T-helper 2 cell treated with Interferon-gamma antibody and Interleukin-4, amounts not matched to agents 5 μg/mL and 100 μg/mL, for 36 hours (primary cell): ENCODE measurements at regions not wholly inside any gene's neighbourhood (a gene's known extent, or its start where the extent isn't known, plus 50 kb on each side); places are given as distances from the start of the nearest gene placed in this dataset.

Experiments
- DNase-seq: peaks from one replicate; pipeline ENCODE4 v3.0.0; 2021; ENCODE audit warnings: low spot score
- H3K27ac Mint-ChIP-seq: one replicate; pipeline ENCODE4 v1.8.0; 2021; ENCODE audit warnings: mild to moderate bottlenecking, mixed read lengths
- H3K27me3 Mint-ChIP-seq: one replicate; pipeline ENCODE4 v1.8.0; 2021; ENCODE audit warnings: low read depth, mixed read lengths
- H3K36me3 Mint-ChIP-seq: one replicate; pipeline ENCODE4 v1.8.0; 2021; ENCODE audit warnings: low read depth, mixed read lengths
- H3K4me1 Mint-ChIP-seq: one replicate; pipeline ENCODE4 v1.8.0; 2021; ENCODE audit warnings: low read depth, mixed read lengths
- H3K4me3 Mint-ChIP-seq: one replicate; pipeline ENCODE4 v1.8.0; 2022; ENCODE audit warnings: mild to moderate bottlenecking, moderate library complexity, mixed read lengths
- H3K9me3 Mint-ChIP-seq: one replicate; pipeline ENCODE4 v1.8.0; 2021; ENCODE audit warnings: mixed read lengths

GRCh38 chr18:56323673-56324072, 314.7 kb downstream of the TXNL1 start:
- H3K4me1 Mint-ChIP-seq: no peaks in the 10 kb centered on the region
- DNase-seq: no peak
- no peak overlapping the region for H3K27ac Mint-ChIP-seq
- no peak overlapping the region for H3K4me3 Mint-ChIP-seq
- no peaks in the 10 kb centered on the region for H3K36me3 Mint-ChIP-seq
- no peaks in the 10 kb centered on the region for H3K27me3 Mint-ChIP-seq
- H3K9me3 Mint-ChIP-seq: no peaks in the 10 kb centered on the region

- H3K9me3 Mint-ChIP-seq: no peaks in the 10 kb centered on the region
- DNase-seq: no peak
- H3K27ac Mint-ChIP-seq: no peak overlapping the region
Measured at GRCh38 chr18:56322406-56322805, 316.0 kb downstream of the TXNL1 start.

DNA sequence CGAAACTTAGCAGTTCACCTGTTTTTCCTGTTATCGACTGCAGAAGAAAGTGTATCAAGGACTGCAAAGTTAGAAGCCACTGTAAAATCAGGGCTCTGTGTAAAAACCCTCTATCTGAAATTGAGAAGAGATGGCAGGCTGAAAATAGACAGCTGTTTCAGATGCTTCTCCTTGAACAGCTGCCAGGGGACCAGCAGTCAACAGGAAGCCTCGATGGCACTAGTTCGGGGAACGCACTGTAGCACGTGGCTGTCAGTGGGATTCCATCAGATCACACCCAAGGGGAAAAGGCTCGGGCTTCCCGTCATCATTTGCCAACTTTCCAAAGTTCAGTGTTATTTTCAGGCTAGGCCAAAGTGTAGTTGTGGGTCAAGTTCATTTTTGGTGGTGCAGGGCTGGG, 316.9 kb downstream of the TXNL1 start:
- Mint-ChIP-seq H3K36me3 (no peaks in the 10 kb centered on the region), H3K27me3 (no peaks in the 10 kb centered on the region), H3K27ac (no peak overlapping the region), H3K4me3 (no peak overlapping the region), H3K9me3 (no peaks in the 10 kb centered on the region), H3K4me1 (no peaks in the 10 kb centered on the region)
- DNase-seq: no peak

More at GRCh38 chr18:56322406-56322805, 316.0 kb downstream of the TXNL1 start:
- Mint-ChIP-seq H3K4me3 (no peak overlapping the region), H3K4me1 (no peaks in the 10 kb centered on the region), H3K36me3 (no peaks in the 10 kb centered on the region), H3K27me3 (no peaks in the 10 kb centered on the region)

- Mint-ChIP-seq H3K9me3 (no peaks in the 10 kb centered on the region), H3K27ac (no peak overlapping the region), H3K27me3 (no peaks in the 10 kb centered on the region), H3K4me1 (no peaks in the 10 kb centered on the region), H3K4me3 (no peak overlapping the region), H3K36me3 (no peaks in the 10 kb centered on the region)
- DNase-seq: no peak
Measured at GRCh38 chr18:56319953-56320352, 318.4 kb downstream of the TXNL1 start.

GRCh38 chr18:56316727-56317126, 321.7 kb downstream of the TXNL1 start:
- H3K9me3 Mint-ChIP-seq: no peaks in the 10 kb centered on the region
- H3K27me3 Mint-ChIP-seq: no peaks in the 10 kb centered on the region
- H3K4me1 Mint-ChIP-seq: no peaks in the 10 kb centered on the region
- no peak overlapping the region for H3K27ac Mint-ChIP-seq
- DNase-seq: no peak
- no peaks in the 10 kb centered on the region for H3K36me3 Mint-ChIP-seq
- H3K4me3 Mint-ChIP-seq: no peak overlapping the region

DNA sequence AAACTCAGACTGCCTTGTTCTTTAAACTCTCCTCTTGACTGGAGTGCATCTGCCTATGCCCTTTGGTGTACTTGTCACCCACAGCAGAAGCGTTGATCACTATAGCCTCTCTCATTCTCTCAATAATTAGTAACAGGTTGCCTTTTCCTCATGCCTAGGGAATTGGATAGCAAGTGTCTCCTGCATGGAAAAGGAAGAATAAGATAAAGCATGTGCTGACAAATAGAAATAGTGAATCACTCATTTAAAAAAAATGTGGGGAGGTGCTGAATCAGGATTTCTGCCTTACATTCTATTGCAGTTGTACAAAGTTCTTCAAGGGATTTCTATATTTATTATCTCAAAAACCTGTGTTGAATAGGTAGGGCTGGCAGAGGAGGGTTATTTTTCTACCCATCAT, 323.0 kb downstream of the TXNL1 start:
- Mint-ChIP-seq H3K4me1 (no peaks in the 10 kb centered on the region), H3K27me3 (no peaks in the 10 kb centered on the region), H3K27ac (no peak overlapping the region), H3K9me3 (no peaks in the 10 kb centered on the region), H3K36me3 (no peaks in the 10 kb centered on the region), H3K4me3 (no peak overlapping the region)
- no peak for DNase-seq

GRCh38 chr18:56314396-56314795, 324.0 kb downstream of the TXNL1 start:
- H3K4me1 Mint-ChIP-seq: no peaks in the 10 kb centered on the region
- H3K4me3 Mint-ChIP-seq: no peak overlapping the region
- DNase-seq: no peak
- H3K36me3 Mint-ChIP-seq: no peaks in the 10 kb centered on the region
- H3K9me3 Mint-ChIP-seq: no peaks in the 10 kb centered on the region
- no peak overlapping the region for H3K27ac Mint-ChIP-seq
- no peaks in the 10 kb centered on the region for H3K27me3 Mint-ChIP-seq

GRCh38 chr18:56312551-56313335, 325.6 kb downstream of the TXNL1 start:
- no peaks in the 10 kb centered on the region for H3K9me3 Mint-ChIP-seq
- no peaks in the 10 kb centered on the region for H3K27me3 Mint-ChIP-seq
- no peak overlapping the region for H3K27ac Mint-ChIP-seq
- no peaks in the 10 kb centered on the region for H3K36me3 Mint-ChIP-seq
- no peak overlapping the region for H3K4me3 Mint-ChIP-seq
- H3K4me1 Mint-ChIP-seq: no peaks in the 10 kb centered on the region
- no peak for DNase-seq

- Mint-ChIP-seq H3K4me3 (no peak overlapping the region), H3K27me3 (no peaks in the 10 kb centered on the region), H3K27ac (no peak overlapping the region), H3K9me3 (no peaks in the 10 kb centered on the region), H3K4me1 (no peaks in the 10 kb centered on the region), H3K36me3 (no peaks in the 10 kb centered on the region)
- no peak for DNase-seq
Measured at GRCh38 chr18:56309104-56309503, 329.3 kb downstream of the TXNL1 start.

- H3K4me1 Mint-ChIP-seq: no peaks in the 10 kb centered on the region
- no peaks in the 10 kb centered on the region for H3K9me3 Mint-ChIP-seq
- H3K27me3 Mint-ChIP-seq: no peaks in the 10 kb centered on the region
- no peaks in the 10 kb centered on the region for H3K36me3 Mint-ChIP-seq
- no peak overlapping the region for H3K27ac Mint-ChIP-seq
- no peak overlapping the region for H3K4me3 Mint-ChIP-seq
- DNase-seq: no peak
Measured at GRCh38 chr18:56307354-56308170, 330.8 kb downstream of the TXNL1 start.

DNA sequence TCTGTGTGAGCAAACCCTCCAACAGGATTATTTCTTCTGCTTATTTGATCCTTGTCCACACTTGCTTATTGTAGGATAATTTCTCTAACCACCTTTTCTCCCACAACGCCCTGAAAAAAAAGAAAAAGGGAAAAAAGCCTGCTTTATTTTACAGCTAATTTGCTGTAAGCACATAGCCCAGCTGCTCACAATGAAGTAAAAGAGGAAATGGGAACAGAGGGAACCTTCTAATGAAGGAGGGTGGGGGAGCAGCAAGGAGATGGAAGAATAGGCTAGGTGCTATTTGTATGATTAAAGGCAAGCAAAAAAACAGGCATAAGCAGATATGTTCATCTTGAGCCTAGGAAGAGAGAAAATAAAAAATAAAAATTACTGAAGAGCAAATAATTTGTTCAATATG, 331.6 kb downstream of the TXNL1 start:
- no peak for DNase-seq
- Mint-ChIP-seq H3K4me1 (no peaks in the 10 kb centered on the region), H3K36me3 (no peaks in the 10 kb centered on the region), H3K27ac (no peak overlapping the region), H3K9me3 (no peaks in the 10 kb centered on the region), H3K4me3 (no peak overlapping the region), H3K27me3 (no peaks in the 10 kb centered on the region)

DNA sequence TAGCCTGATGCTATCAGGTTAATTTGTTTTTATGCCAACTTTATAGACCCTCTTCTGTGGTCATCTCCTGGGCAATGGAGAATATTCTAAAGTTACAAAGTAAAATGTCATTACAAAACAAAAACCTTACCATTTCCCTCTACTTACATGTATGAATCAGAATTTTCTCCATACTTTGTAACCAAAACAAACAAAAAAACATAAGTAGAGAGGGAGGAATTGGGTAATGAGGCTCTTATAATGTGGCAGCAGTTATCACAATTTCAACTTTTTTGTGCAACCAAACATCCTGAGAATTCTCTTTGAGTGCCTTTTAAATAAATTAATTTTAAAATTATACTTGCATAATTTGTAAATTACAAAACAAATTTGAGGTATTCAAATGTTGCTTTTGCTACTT, 332.8 kb downstream of the TXNL1 start:
- no peak for DNase-seq
- Mint-ChIP-seq H3K36me3 (no peaks in the 10 kb centered on the region), H3K27me3 (no peaks in the 10 kb centered on the region), H3K4me3 (no peak overlapping the region), H3K27ac (no peak overlapping the region), H3K9me3 (no peaks in the 10 kb centered on the region), H3K4me1 (no peaks in the 10 kb centered on the region)

GRCh38 chr18:56302156-56302555, 336.2 kb downstream of the TXNL1 start:
- H3K27me3 Mint-ChIP-seq: no peaks in the 10 kb centered on the region
- H3K27ac Mint-ChIP-seq: no peak overlapping the region
- H3K36me3 Mint-ChIP-seq: no peaks in the 10 kb centered on the region

DNA sequence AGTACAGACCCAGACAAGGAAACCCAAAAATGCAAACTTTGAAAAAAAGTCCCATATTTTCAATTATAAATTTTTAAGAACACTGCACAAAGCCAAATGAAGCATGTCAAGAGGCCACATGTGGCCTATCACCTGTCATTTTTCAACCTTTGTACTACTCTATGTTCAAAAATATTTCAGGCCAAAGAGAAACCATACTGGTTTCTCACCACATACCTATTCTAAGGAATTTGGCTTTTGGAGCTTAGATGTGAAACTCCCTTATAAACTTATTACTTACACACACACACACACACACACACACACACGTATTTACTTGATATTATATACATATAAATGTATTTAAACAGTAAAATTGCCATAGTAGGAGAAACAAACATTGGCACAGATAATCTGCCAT, 338.7 kb downstream of the TXNL1 start:
- DNase-seq: no peak
- no peak overlapping the region for H3K27ac Mint-ChIP-seq
- no peaks in the 10 kb centered on the region for H3K36me3 Mint-ChIP-seq
- no peaks in the 10 kb centered on the region for H3K9me3 Mint-ChIP-seq
- no peak overlapping the region for H3K4me3 Mint-ChIP-seq
- peaks cover under 1% of the 10 kb centered on the region for H3K4me1 Mint-ChIP-seq
- H3K27me3 Mint-ChIP-seq: no peaks in the 10 kb centered on the region

More at GRCh38 chr18:56302156-56302555, 336.2 kb downstream of the TXNL1 start:
- Mint-ChIP-seq H3K4me1 (no peaks in the 10 kb centered on the region), H3K4me3 (no peak overlapping the region), H3K9me3 (no peaks in the 10 kb centered on the region)
- no peak for DNase-seq
